CD4-positive, alpha-beta T cell treated with Interleukin-10 for 1 hour (primary cell): ENCODE measurements at regions not wholly inside any gene's neighbourhood (a gene's known extent, or its start where the extent isn't known, plus 50 kb on each side); places are given as distances from the start of the nearest gene placed in this dataset.
A peak's percentile ranks its signal among the peaks of the same experiment; 100 is the strongest.
"Not testable (repeated sequence)": the region's sequence is repeated elsewhere in the genome, so short reads cannot be mapped to it uniquely, and the experiment has no call there.

Experiments used
- DNase-seq: peaks from one replicate; pipeline ENCODE4 v3.0.0-alpha.2; 2020

GRCh38 chr4:154907345-154908045, 126.4 kb downstream of the RBM46 start:
- not testable (repeated sequence) for DNase-seq

GRCh38 chr4:154908168-154908567, 127.1 kb downstream of the RBM46 start:
- DNase-seq = no peak

- no peak for DNase-seq
Observed at GRCh38 chr4:154911097-154911496, 130.0 kb downstream of the RBM46 start.

GRCh38 chr4:154911608-154912098, 130.6 kb downstream of the RBM46 start:
- no peak for DNase-seq

- no peak for DNase-seq
Observed at GRCh38 chr4:154916068-154916467, 135.0 kb downstream of the RBM46 start.

- no peak for DNase-seq
Observed at GRCh38 chr4:154927126-154927680, 146.1 kb downstream of the RBM46 start.

- no peak for DNase-seq
Observed at GRCh38 chr4:154928640-154929257, 147.7 kb downstream of the RBM46 start.

GRCh38 chr4:154936873-154937272, 155.8 kb downstream of the RBM46 start:
- no peak for DNase-seq

- no peak for DNase-seq
Observed at GRCh38 chr4:154939851-154940250, 158.8 kb downstream of the RBM46 start.

- DNase-seq = no peak
Observed at GRCh38 chr4:154942176-154942575, 161.1 kb downstream of the RBM46 start.

- DNase-seq = no peak
Observed at GRCh38 chr4:154944996-154945395, 163.9 kb downstream of the RBM46 start.

- DNase-seq = no peak
Observed at GRCh38 chr4:154946113-154946512, 165.0 kb downstream of the RBM46 start.

GRCh38 chr4:154953691-154954090, 172.6 kb downstream of the RBM46 start:
- no peak for DNase-seq

GRCh38 chr4:154954117-154954516, 173.0 kb downstream of the RBM46 start:
- DNase-seq = no peak

- DNase-seq = no peak
Observed at GRCh38 chr4:154958121-154958520, 177.0 kb downstream of the RBM46 start.

- DNase-seq = no peak
Observed at GRCh38 chr4:154958621-154959358, 177.7 kb downstream of the RBM46 start.

GRCh38 chr4:154959756-154960155, 178.7 kb downstream of the RBM46 start:
- no peak for DNase-seq

GRCh38 chr4:154960476-154960875, 179.4 kb downstream of the RBM46 start:
- no peak for DNase-seq

- no peak for DNase-seq
Observed at GRCh38 chr4:154961263-154961662, 180.2 kb downstream of the RBM46 start.

GRCh38 chr4:154973244-154974035, 192.4 kb downstream of the RBM46 start:
- DNase-seq = no peak

- no peak for DNase-seq
Observed at GRCh38 chr4:154977228-154977627, 196.2 kb downstream of the RBM46 start.

GRCh38 chr4:154982187-154983047, 201.3 kb downstream of the RBM46 start:
- peak; percentile 31 for DNase-seq
